Natural killer cell (primary cell): ENCODE measurements at regions not wholly inside any gene's neighbourhood (a gene's known extent, or its start where the extent isn't known, plus 50 kb on each side); places are given as distances from the start of the nearest gene placed in this dataset.
A peak's percentile ranks its signal among the peaks of the same experiment; 100 is the strongest.

Experiments
- ATAC-seq, 3 donors: fragments of 150-1000 bp in 2 of 3; fragments of 200-7000 bp in 1 of 3; cut with Tn5 transposase; 1 replicate in 1 of 3; 2 replicates in 2 of 3; pipeline ENCODE4 v1.10.0; 2021; ENCODE audit warnings: mild to moderate bottlenecking in 2 of 3, moderate library complexity in 2 of 3
- DNase-seq, 2 donors: peaks; one replicate each; pipeline versions ENCODE4 v3.0.0 to v3.0.0-alpha.2; 2013 to 2021; ENCODE audit warnings: mixed read lengths in 1 of 2
- H3K27ac ChIP-seq: one replicate; pipeline ENCODE4 v1.5.1; 2013; ENCODE audit warnings: mild to moderate bottlenecking, low read length
- H3K27me3 ChIP-seq: one replicate; pipeline ENCODE4 v1.6.1; 2013; ENCODE audit warnings: low read length; ENCODE audit not compliant: control insufficient read depth, insufficient read depth
- H3K36me3 ChIP-seq: one replicate; pipeline ENCODE4 v1.6.1; 2013; ENCODE audit warnings: low read length; ENCODE audit not compliant: control insufficient read depth, insufficient read depth
- H3K4me1 ChIP-seq: one replicate; pipeline ENCODE4 v1.6.1; 2013; ENCODE audit warnings: low read length; ENCODE audit not compliant: control insufficient read depth, insufficient read depth
- H3K4me3 ChIP-seq: one replicate; pipeline ENCODE4 v1.5.1; 2013; ENCODE audit warnings: low read length
- H3K9me3 ChIP-seq: one replicate; pipeline ENCODE4 v1.6.1; 2013; ENCODE audit warnings: low read length; ENCODE audit not compliant: control insufficient read depth, insufficient read depth
- H3K27ac Mint-ChIP-seq, 2 donors: one replicate each; pipeline ENCODE4 v1.8.0; 2022; ENCODE audit warnings: mild to moderate bottlenecking in 2 of 2, mixed read lengths in 2 of 2, moderate library complexity in 1 of 2
- H3K27me3 Mint-ChIP-seq, 2 donors: one replicate each; pipeline ENCODE4 v1.8.0; 2022; ENCODE audit warnings: low read depth in 2 of 2, mixed read lengths in 2 of 2
- H3K36me3 Mint-ChIP-seq: one replicate; pipeline ENCODE4 v1.8.0; 2022; ENCODE audit warnings: mixed read lengths
- H3K4me1 Mint-ChIP-seq, 2 donors: one replicate each; pipeline ENCODE4 v1.8.0; 2022; ENCODE audit warnings: mixed read lengths in 2 of 2
- H3K4me3 Mint-ChIP-seq: one replicate; pipeline ENCODE4 v1.8.0; 2022; ENCODE audit warnings: mild to moderate bottlenecking, moderate library complexity, mixed read lengths
- H3K9me3 Mint-ChIP-seq, 2 donors: one replicate each; pipeline ENCODE4 v1.8.0; 2022; ENCODE audit warnings: mixed read lengths in 2 of 2
- WGBS: methylation state at CpG from one replicate; pipeline ENCODE4 v1.1.7; 2013; ENCODE audit warnings: missing lambda C conversion rate; ENCODE audit not compliant: insufficient coverage; 5-methylcytosine and 5-hydroxymethylcytosine counted together
- intact Hi-C: fragments of 100-400 bp; cut with micrococcal nuclease; formaldehyde crosslinking; loops from one replicate; pipeline ENCODE4 v1.14.2; 2022
- TF ChIP-seq, protein P1 (sequence below): fragments of 200-600 bp; IDR thresholded peaks from one replicate; pipeline ENCODE4 v1.8.0; 2022; ENCODE audit warnings: antibody characterized with exemption

DNA sequence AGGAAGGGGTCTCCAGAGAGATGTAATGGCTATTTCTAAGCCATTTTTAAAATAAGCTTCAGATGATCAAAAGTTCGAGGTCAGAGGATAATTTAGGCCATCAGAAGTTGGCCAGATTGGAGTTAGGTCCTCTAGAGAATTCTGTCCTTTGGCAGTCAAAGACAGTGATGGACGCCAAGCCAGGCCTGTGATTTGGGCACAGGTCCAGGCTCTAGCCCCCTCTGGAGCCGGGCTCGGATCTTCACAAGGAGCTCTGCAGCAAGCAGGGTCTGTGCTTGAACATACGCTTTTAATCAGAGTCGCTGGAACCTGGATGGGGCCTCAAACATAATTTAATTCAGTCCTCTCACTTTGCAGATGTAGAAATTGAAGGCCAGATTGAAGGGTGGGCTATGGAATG lies 151.4 kb upstream of the BCL6 start:
- intact Hi-C loops = no loop called here

GRCh38 chr3:187899246-187899645 lies 154.0 kb upstream of the BCL6 start:
- H3K4me1 Mint-ChIP-seq = peaks cover 21 to 23% of the 10 kb centered on the region in 2 donors
- no peak overlapping the region for H3K27ac Mint-ChIP-seq
- Histone ChIP-seq H3K4me1 (peaks cover 7% of the 10 kb centered on the region), H3K27ac (no peak overlapping the region), H3K9me3 (no peaks in the 10 kb centered on the region), H3K27me3 (no peaks in the 10 kb centered on the region), H3K36me3 (no peaks in the 10 kb centered on the region), H3K4me3 (no peak overlapping the region)
- H3K36me3 Mint-ChIP-seq = no peaks in the 10 kb centered on the region
- ATAC-seq = no peak
- no peaks in the 10 kb centered on the region for H3K27me3 Mint-ChIP-seq
- H3K9me3 Mint-ChIP-seq = no peaks in the 10 kb centered on the region
- 81% methylated on average over 4 of the region's 4 CpGs for WGBS
- intact Hi-C loops = no loop called here
- no peak for DNase-seq
- TF ChIP-seq, protein P1, sequence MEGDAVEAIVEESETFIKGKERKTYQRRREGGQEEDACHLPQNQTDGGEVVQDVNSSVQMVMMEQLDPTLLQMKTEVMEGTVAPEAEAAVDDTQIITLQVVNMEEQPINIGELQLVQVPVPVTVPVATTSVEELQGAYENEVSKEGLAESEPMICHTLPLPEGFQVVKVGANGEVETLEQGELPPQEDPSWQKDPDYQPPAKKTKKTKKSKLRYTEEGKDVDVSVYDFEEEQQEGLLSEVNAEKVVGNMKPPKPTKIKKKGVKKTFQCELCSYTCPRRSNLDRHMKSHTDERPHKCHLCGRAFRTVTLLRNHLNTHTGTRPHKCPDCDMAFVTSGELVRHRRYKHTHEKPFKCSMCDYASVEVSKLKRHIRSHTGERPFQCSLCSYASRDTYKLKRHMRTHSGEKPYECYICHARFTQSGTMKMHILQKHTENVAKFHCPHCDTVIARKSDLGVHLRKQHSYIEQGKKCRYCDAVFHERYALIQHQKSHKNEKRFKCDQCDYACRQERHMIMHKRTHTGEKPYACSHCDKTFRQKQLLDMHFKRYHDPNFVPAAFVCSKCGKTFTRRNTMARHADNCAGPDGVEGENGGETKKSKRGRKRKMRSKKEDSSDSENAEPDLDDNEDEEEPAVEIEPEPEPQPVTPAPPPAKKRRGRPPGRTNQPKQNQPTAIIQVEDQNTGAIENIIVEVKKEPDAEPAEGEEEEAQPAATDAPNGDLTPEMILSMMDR = no peak
- no peak overlapping the region for H3K4me3 Mint-ChIP-seq

More for the DNA sequence above, 151.4 kb upstream of the BCL6 start:
- H3K4me1 ChIP-seq = no peaks in the 10 kb centered on the region
- H3K4me3 ChIP-seq = no peak overlapping the region
- Mint-ChIP-seq H3K9me3 (no peaks in the 10 kb centered on the region), H3K36me3 (no peaks in the 10 kb centered on the region), H3K4me3 (no peak overlapping the region), H3K27ac (no peak overlapping the region), H3K27me3 (no peaks in the 10 kb centered on the region), H3K4me1 (peaks cover 13% of the 10 kb centered on the region in 2 donors)
- TF ChIP-seq, protein P1 = no peak
- H3K36me3 ChIP-seq = no peaks in the 10 kb centered on the region
- ATAC-seq = no peak
- no peaks in the 10 kb centered on the region for H3K9me3 ChIP-seq
- no peak overlapping the region for H3K27ac ChIP-seq
- 91% methylated on average over 6 of the region's 6 CpGs for WGBS
- H3K27me3 ChIP-seq = no peaks in the 10 kb centered on the region
- no peak for DNase-seq

- peak overlapping the region; percentile 89 for H3K4me3 Mint-ChIP-seq
Observed at GRCh38 chr3:187900993-187901755, 155.9 kb upstream of the BCL6 start.

More at GRCh38 chr3:187900993-187901755, 155.9 kb upstream of the BCL6 start:
- Histone ChIP-seq H3K4me3 (no peak overlapping the region), H3K36me3 (no peaks in the 10 kb centered on the region), H3K9me3 (no peaks in the 10 kb centered on the region), H3K27me3 (no peaks in the 10 kb centered on the region), H3K4me1 (peaks cover 7% of the 10 kb centered on the region), H3K27ac (no peak overlapping the region)
- Mint-ChIP-seq H3K27me3 (no peaks in the 10 kb centered on the region), H3K36me3 (no peaks in the 10 kb centered on the region), H3K27ac (peak overlapping the region; percentile 50 to 79), H3K4me1 (peaks cover 21 to 23% of the 10 kb centered on the region in 2 donors), H3K9me3 (no peaks in the 10 kb centered on the region)
- TF ChIP-seq, protein P1 = no peak
- DNase-seq = no peak
- intact Hi-C loops = no loop called here
- ATAC-seq = peak in 1 of 3 donors; percentile 34
- 89% methylated on average over 3 of the region's 4 CpGs for WGBS
